GM12878 (cell line): ENCODE measurements at regions not wholly inside any gene's neighbourhood (a gene's known extent, or its start where the extent isn't known, plus 50 kb on each side); places are given as distances from the start of the nearest gene placed in this dataset.
A peak's percentile ranks its signal among the peaks of the same experiment; 100 is the strongest.

Experiments used
- ATAC-seq: fragments of 200-7000 bp; cut with Tn5 transposase; 3 replicates; pipeline ENCODE4 v1.9.1; 2020; ENCODE audit warnings: mild to moderate bottlenecking, moderate library complexity
- BruUV-seq: library from RNA; stranded (reverse); fragments of 400-500 nt; replicated peaks from 2 replicates; lab custom pipeline; 2021; lab: Mats Ljungman, UMichigan
- CTCF ChIA-PET: fragments of 300-600 bp; sonication (Branson Sonifier 250); formaldehyde crosslinking; extraction: SDS; loops from one replicate; lab custom pipeline; 2021; ENCODE audit warnings: inconsistent platforms; lab: Yijun Ruan, JAX
- POLR2A ChIA-PET: fragments of 350-600 bp; formaldehyde crosslinking; extraction: SDS; loops from one replicate; lab custom pipeline; 2021; ENCODE audit warnings: inconsistent platforms; lab: Charles Lee
- RAD21 ChIA-PET: fragments of 300-600 bp; sonication (Branson Sonifier 250); formaldehyde crosslinking; loops from one replicate; lab custom pipeline; 2023; ENCODE audit warnings: antibody characterized with exemption; ENCODE audit not compliant: unreplicated experiment; lab: Charles Lee
- SMC1A ChIA-PET: fragments of 300-600 bp; sonication (Branson Sonifier 250); formaldehyde crosslinking; loops from one replicate; lab custom pipeline; 2023; ENCODE audit not compliant: unreplicated experiment, uncharacterized antibody; lab: Charles Lee
- DNase-seq: peaks from one replicate; pipeline ENCODE4 v3.0.0-alpha.2; 2011; ENCODE audit warnings: low read depth, low spot score
- FAIRE-seq: peaks from 3 replicates; lab custom pipeline; 2011; peaks lifted over from hg19 to GRCh38; lab: Jason Lieb, UNC
- H2AFZ ChIP-seq: 2 replicates; pipeline ENCODE4 v1.6.0; 2011; ENCODE audit warnings: low read depth, low read length, control low read depth; ENCODE audit not compliant: control insufficient read depth
- H3K27ac ChIP-seq: 2 replicates; pipeline ENCODE4 v1.5.1; 2011; ENCODE audit warnings: control low read depth; ENCODE audit not compliant: control insufficient read depth, insufficient read depth
- H3K27me3 ChIP-seq, 2 experiments: replicated peaks in 1 of 2; 2 replicates each; pipeline versions ENCODE4 v1.6.0 to v1.6.1; 2011; ENCODE audit warnings: low read length in 1 of 2; ENCODE audit not compliant: control insufficient read depth in 2 of 2, insufficient read depth in 2 of 2
- H3K36me3 ChIP-seq, 2 experiments: 2 replicates each; pipeline ENCODE4 v1.5.1; 2011; ENCODE audit warnings: low read length in 1 of 2; ENCODE audit not compliant: control insufficient read depth in 2 of 2, insufficient read depth in 2 of 2
- H3K4me1 ChIP-seq: 2 replicates; pipeline ENCODE4 v1.6.1; 2011; ENCODE audit warnings: mild to moderate bottlenecking, low read length, moderate library complexity, mixed read lengths; ENCODE audit not compliant: control insufficient read depth, insufficient read depth
- H3K4me2 ChIP-seq: 2 replicates; pipeline ENCODE4 v1.6.0; 2011; ENCODE audit warnings: control low read depth; ENCODE audit not compliant: control insufficient read depth, insufficient read depth
- H3K4me3 ChIP-seq: fragments of 200-600 bp; sonication (generic); 2 replicates; pipeline ENCODE4 v1.5.1; 2016
- H3K79me2 ChIP-seq: 2 replicates; pipeline ENCODE4 v1.6.0; 2011; ENCODE audit warnings: low read length; ENCODE audit not compliant: control insufficient read depth, insufficient read depth
- H3K9ac ChIP-seq: 2 replicates; pipeline ENCODE4 v1.8.0; 2011; ENCODE audit warnings: low read length, control low read depth, mixed read lengths; ENCODE audit not compliant: control insufficient read depth, insufficient read depth
- H3K9me3 ChIP-seq: replicated peaks from 3 replicates; pipeline ENCODE4 v1.5.1; 2011; ENCODE audit warnings: mild to moderate bottlenecking, low read length; ENCODE audit not compliant: control insufficient read depth, insufficient read depth
- H4K20me1 ChIP-seq: 2 replicates; pipeline ENCODE4 v1.6.0; 2011; ENCODE audit not compliant: control insufficient read depth, insufficient read depth
- BCL11A ChIP-seq: IDR thresholded peaks from 2 replicates; pipeline ENCODE4 v1.6.1; 2011; ENCODE audit warnings: low read depth, low read length
- BMI1 ChIP-seq: fragments of 450-650 bp; IDR thresholded peaks from 2 replicates; pipeline ENCODE4 v1.6.1; 2016; ENCODE audit warnings: mild to moderate bottlenecking, moderate library complexity, borderline replicate concordance
- CBX5 ChIP-seq: sonication (generic); IDR thresholded peaks from 2 replicates; pipeline ENCODE4 v1.6.1; 2016; ENCODE audit warnings: low read depth, moderate library complexity, mild to moderate bottlenecking, inconsistent platforms
- CHD1 ChIP-seq: IDR thresholded peaks from 2 replicates; pipeline ENCODE4 v1.6.1; 2012; ENCODE audit warnings: low read depth, low read length, improper control_type of control experiment
- ETV6 ChIP-seq, 2 experiments: fragments of 450-650 bp in 1 of 2; IDR thresholded peaks in 1 of 2; conservative IDR thresholded peaks in 1 of 2; 2 replicates each; pipeline ENCODE4 v1.6.1; 2014; ENCODE audit warnings: antibody characterized with exemption in 1 of 2, borderline replicate concordance in 1 of 2, low read depth in 1 of 2, mild to moderate bottlenecking in 1 of 2, moderate library complexity in 1 of 2
- HDGF ChIP-seq: fragments of 450-650 bp; IDR thresholded peaks from 2 replicates; pipeline ENCODE4 v1.6.1; 2016; ENCODE audit warnings: antibody characterized with exemption
- MTA3 ChIP-seq: IDR thresholded peaks from 2 replicates; pipeline ENCODE4 v1.6.1; 2012; ENCODE audit warnings: low read length, inconsistent platforms, borderline replicate concordance
- RUNX3 ChIP-seq: IDR thresholded peaks from 2 replicates; pipeline ENCODE4 v1.6.1; 2012; ENCODE audit warnings: low read length, inconsistent platforms
- SIN3A ChIP-seq: IDR thresholded peaks from 2 replicates; pipeline ENCODE4 v1.6.1; 2012; ENCODE audit warnings: low read depth, low read length, improper control_type of control experiment
- TCF12 ChIP-seq: IDR thresholded peaks from 2 replicates; pipeline ENCODE4 v1.6.1; 2011; ENCODE audit warnings: low read depth, mild to moderate bottlenecking, low read length
- WGBS: methylation state at CpG from one replicate; pipeline ENCODE4 v1.1.6; 2016; ENCODE audit warnings: low lambda C conversion rate; ENCODE audit not compliant: insufficient replicate concordance, insufficient coverage; ENCODE audit errors: missing lambda C conversion rate; 5-methylcytosine and 5-hydroxymethylcytosine counted together
- in situ Hi-C: fragments of 300-500 bp; cut with MboI; formaldehyde crosslinking; loops from 9 replicates; pipeline ENCODE4 v1.14.3; 2018; ENCODE audit warnings: mixed read lengths
- intact Hi-C: fragments of 100-400 bp; cut with micrococcal nuclease; formaldehyde crosslinking; loops from one replicate; pipeline ENCODE4 v1.14.2; 2022; ENCODE audit not compliant: unreplicated experiment
- TF ChIP-seq, protein P1 (sequence below): fragments of 150-350 bp; IDR thresholded peaks from 2 replicates; pipeline ENCODE4 v1.6.1; 2016; ENCODE audit warnings: low read depth, low read length
- TF ChIP-seq, protein P2 (sequence below): IDR thresholded peaks from 2 replicates; pipeline ENCODE4 v1.6.1; 2011; ENCODE audit warnings: borderline replicate concordance, low read depth, mild to moderate bottlenecking, moderate library complexity, low read length; ENCODE audit not compliant: insufficient read depth, poor library complexity, severe bottlenecking
- TF ChIP-seq, protein P3 (sequence below): fragments of 450-650 bp; IDR thresholded peaks from 2 replicates; pipeline ENCODE4 v1.6.1; 2017; ENCODE audit warnings: mild to moderate bottlenecking, moderate library complexity

DNA sequence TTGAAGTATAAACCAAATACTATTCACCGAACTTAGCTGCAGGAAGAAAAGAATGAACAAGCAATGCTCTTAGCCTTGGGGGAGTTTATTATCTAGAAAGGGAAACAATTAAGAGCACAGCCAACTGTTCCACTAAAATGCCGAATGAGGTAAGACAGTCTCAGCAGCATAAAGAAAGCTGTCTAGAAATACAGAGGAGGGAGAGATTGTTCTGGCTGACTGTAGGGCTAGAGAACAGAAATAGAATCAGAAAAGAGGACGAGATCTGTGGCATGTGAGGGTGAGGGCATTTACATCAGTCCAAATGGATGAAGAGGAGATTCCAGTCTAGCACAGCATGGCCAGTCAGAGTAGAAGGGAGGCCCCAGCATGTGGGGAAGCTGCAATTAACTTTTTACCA lies 56.8 kb upstream of the TNFRSF19 start (continued):
- TF ChIP-seq ETV6 (conservative IDR thresholded peaks at IDR 0.05 in 1 of 2, IDR thresholded peaks at IDR 0.05 in 1 of 2; ENCODE audit: borderline replicate concordance in 1 of 2, low read depth in 1 of 2) (no peak), CBX5 (no peak)
- TF ChIP-seq, protein P1, sequence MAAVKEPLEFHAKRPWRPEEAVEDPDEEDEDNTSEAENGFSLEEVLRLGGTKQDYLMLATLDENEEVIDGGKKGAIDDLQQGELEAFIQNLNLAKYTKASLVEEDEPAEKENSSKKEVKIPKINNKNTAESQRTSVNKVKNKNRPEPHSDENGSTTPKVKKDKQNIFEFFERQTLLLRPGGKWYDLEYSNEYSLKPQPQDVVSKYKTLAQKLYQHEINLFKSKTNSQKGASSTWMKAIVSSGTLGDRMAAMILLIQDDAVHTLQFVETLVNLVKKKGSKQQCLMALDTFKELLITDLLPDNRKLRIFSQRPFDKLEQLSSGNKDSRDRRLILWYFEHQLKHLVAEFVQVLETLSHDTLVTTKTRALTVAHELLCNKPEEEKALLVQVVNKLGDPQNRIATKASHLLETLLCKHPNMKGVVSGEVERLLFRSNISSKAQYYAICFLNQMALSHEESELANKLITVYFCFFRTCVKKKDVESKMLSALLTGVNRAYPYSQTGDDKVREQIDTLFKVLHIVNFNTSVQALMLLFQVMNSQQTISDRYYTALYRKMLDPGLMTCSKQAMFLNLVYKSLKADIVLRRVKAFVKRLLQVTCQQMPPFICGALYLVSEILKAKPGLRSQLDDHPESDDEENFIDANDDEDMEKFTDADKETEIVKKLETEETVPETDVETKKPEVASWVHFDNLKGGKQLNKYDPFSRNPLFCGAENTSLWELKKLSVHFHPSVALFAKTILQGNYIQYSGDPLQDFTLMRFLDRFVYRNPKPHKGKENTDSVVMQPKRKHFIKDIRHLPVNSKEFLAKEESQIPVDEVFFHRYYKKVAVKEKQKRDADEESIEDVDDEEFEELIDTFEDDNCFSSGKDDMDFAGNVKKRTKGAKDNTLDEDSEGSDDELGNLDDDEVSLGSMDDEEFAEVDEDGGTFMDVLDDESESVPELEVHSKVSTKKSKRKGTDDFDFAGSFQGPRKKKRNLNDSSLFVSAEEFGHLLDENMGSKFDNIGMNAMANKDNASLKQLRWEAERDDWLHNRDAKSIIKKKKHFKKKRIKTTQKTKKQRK: no peak
- TF ChIP-seq, protein P2, sequence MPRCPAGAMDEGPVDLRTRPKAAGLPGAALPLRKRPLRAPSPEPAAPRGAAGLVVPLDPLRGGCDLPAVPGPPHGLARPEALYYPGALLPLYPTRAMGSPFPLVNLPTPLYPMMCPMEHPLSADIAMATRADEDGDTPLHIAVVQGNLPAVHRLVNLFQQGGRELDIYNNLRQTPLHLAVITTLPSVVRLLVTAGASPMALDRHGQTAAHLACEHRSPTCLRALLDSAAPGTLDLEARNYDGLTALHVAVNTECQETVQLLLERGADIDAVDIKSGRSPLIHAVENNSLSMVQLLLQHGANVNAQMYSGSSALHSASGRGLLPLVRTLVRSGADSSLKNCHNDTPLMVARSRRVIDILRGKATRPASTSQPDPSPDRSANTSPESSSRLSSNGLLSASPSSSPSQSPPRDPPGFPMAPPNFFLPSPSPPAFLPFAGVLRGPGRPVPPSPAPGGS: no peak
- TF ChIP-seq, all 136 proteins: peak for 0

DNA sequence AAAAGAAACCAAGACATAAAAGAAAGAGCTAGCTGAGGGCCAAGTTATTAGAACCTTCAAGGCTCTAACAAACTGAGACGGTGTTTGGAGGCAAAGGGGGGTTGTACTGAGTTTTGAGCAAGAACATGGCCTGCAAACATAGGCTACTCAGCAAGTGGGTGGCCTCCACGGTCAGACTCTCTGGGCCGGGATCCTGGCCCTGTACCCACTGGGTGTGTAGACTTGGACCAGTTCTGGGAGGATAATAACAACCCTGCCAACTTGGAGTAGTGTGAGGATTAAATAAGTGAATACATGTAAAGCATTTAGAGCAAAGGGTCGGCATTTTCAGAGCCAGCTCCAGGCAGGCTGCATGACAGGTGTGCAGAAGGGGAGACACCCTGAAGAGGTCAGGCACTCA lies 56.1 kb upstream of the TNFRSF19 start:
- in situ Hi-C loops (loop anchor here (5.0 kb wide), 1 partner anchor 53 kb away; no protein-coding TSS in a partner anchor), intact Hi-C loops (loop anchor here (5.0 kb wide), 1 partner anchor 53 kb away; no protein-coding TSS in a partner anchor)
- Histone ChIP-seq H3K27ac (no peak overlapping the region; the same call in 1 of the 2 replicates), H3K4me3 (no peak overlapping the region), H4K20me1 (no peaks in the 10 kb centered on the region), H3K9me3 (no peaks in the 10 kb centered on the region), H3K9ac (no peak overlapping the region), H3K4me1 (peaks cover 14% of the 10 kb centered on the region), H3K79me2 (no peaks in the 10 kb centered on the region), H3K27me3 (no peaks in the 10 kb centered on the region; a peak in 1 of 4 replicates), H2AFZ (peak overlapping the region; percentile 61; the same call in 1 of the 2 replicates), H3K36me3 (no peaks in the 10 kb centered on the region), H3K4me2 (no peak overlapping the region)
- ChIA-PET RAD21 (interaction anchor here (0.7 kb wide), 1 partner anchor 49 kb away, joined by 3 read pairs; no protein-coding TSS in a partner anchor), POLR2A (no interaction called here), CTCF (interaction anchor here (0.6 to 2.9 kb wide), 3 partner anchors 35 to 194 kb away, joined by 3 to 12 read pairs (median 8); no protein-coding TSS in a partner anchor), SMC1A (no interaction called here)
- no TSS peak for BruUV-seq
- 39% methylated on average over 4 of the region's 4 CpGs for WGBS
- DNase-seq (no peak), FAIRE-seq (no peak), ATAC-seq (no peak)
- TF ChIP-seq HDGF (no peak), SIN3A (no peak), CHD1 (no peak), BCL11A (no peak), MTA3 (no peak), RUNX3 (no peak), BMI1 (no peak), TCF12 (no peak)
- TF ChIP-seq, protein P3, sequence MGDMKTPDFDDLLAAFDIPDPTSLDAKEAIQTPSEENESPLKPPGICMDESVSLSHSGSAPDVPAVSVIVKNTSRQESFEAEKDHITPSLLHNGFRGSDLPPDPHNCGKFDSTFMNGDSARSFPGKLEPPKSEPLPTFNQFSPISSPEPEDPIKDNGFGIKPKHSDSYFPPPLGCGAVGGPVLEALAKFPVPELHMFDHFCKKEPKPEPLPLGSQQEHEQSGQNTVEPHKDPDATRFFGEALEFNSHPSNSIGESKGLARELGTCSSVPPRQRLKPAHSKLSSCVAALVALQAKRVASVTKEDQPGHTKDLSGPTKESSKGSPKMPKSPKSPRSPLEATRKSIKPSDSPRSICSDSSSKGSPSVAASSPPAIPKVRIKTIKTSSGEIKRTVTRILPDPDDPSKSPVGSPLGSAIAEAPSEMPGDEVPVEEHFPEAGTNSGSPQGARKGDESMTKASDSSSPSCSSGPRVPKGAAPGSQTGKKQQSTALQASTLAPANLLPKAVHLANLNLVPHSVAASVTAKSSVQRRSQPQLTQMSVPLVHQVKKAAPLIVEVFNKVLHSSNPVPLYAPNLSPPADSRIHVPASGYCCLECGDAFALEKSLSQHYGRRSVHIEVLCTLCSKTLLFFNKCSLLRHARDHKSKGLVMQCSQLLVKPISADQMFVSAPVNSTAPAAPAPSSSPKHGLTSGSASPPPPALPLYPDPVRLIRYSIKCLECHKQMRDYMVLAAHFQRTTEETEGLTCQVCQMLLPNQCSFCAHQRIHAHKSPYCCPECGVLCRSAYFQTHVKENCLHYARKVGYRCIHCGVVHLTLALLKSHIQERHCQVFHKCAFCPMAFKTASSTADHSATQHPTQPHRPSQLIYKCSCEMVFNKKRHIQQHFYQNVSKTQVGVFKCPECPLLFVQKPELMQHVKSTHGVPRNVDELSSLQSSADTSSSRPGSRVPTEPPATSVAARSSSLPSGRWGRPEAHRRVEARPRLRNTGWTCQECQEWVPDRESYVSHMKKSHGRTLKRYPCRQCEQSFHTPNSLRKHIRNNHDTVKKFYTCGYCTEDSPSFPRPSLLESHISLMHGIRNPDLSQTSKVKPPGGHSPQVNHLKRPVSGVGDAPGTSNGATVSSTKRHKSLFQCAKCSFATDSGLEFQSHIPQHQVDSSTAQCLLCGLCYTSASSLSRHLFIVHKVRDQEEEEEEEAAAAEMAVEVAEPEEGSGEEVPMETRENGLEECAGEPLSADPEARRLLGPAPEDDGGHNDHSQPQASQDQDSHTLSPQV: no peak
